COR-L47 (cell line): ENCODE measurements at regions not wholly inside any gene's neighbourhood (a gene's known extent, or its start where the extent isn't known, plus 50 kb on each side); places are given as distances from the start of the nearest gene placed in this dataset.

Source experiments
- DNase-seq: peaks from one replicate; lab custom pipeline; 2025; lab: John Stamatoyannopoulos, UW

GRCh38 chr2:21281791-21282514 is 158.2 kb downstream of the TDRD15 start:
- DNase-seq: peak; percentile 50

- no peak for DNase-seq
These were observed 158.7 kb downstream of the TDRD15 start for GRCh38 chr2:21282515-21282898.

- no peak for DNase-seq
These were observed 164.5 kb downstream of the TDRD15 start for GRCh38 chr2:21288299-21288698.

- DNase-seq: no peak
These were observed 165.2 kb downstream of the TDRD15 start for GRCh38 chr2:21288739-21289520.

GRCh38 chr2:21289551-21289950 is 165.8 kb downstream of the TDRD15 start:
- DNase-seq: no peak

GRCh38 chr2:21289989-21290388 is 166.2 kb downstream of the TDRD15 start:
- DNase-seq: no peak

- no peak for DNase-seq
These were observed 167.7 kb downstream of the TDRD15 start for GRCh38 chr2:21291426-21291825.

- no peak for DNase-seq
These were observed 170.7 kb downstream of the TDRD15 start for GRCh38 chr2:21294446-21294845.

- no peak for DNase-seq
These were observed 175.6 kb downstream of the TDRD15 start for GRCh38 chr2:21299411-21299810.

GRCh38 chr2:21301871-21302455 is 178.2 kb downstream of the TDRD15 start:
- no peak for DNase-seq

GRCh38 chr2:21303876-21304275 is 180.1 kb downstream of the TDRD15 start:
- no peak for DNase-seq

GRCh38 chr2:21305581-21305980 is 181.8 kb downstream of the TDRD15 start:
- DNase-seq: no peak

- DNase-seq: no peak
These were observed 182.5 kb downstream of the TDRD15 start for GRCh38 chr2:21306235-21306634.

GRCh38 chr2:21307037-21307436 is 183.3 kb downstream of the TDRD15 start:
- DNase-seq: no peak

GRCh38 chr2:21310493-21310892 is 186.7 kb downstream of the TDRD15 start:
- no peak for DNase-seq

GRCh38 chr2:21314322-21314835 is 190.6 kb downstream of the TDRD15 start:
- DNase-seq: no peak

- peak; percentile 48 for DNase-seq
These were observed 193.4 kb downstream of the TDRD15 start for GRCh38 chr2:21317131-21317530.

- DNase-seq: no peak
These were observed 194.5 kb downstream of the TDRD15 start for GRCh38 chr2:21318263-21318662.

- no peak for DNase-seq
These were observed 202.4 kb downstream of the TDRD15 start for GRCh38 chr2:21326152-21326551.

GRCh38 chr2:21328177-21328576 is 204.4 kb downstream of the TDRD15 start:
- DNase-seq: no peak

GRCh38 chr2:21330786-21331391 is 207.1 kb downstream of the TDRD15 start:
- no peak for DNase-seq

GRCh38 chr2:21331625-21332370 is 208.0 kb downstream of the TDRD15 start:
- no peak for DNase-seq
